K562 (cell line): ENCODE measurements at regions not wholly inside any gene's neighbourhood (a gene's known extent, or its start where the extent isn't known, plus 50 kb on each side); places are given as distances from the start of the nearest gene placed in this dataset.

Source experiments
- ATAC-seq: fragments of 200-7000 bp; cut with Tn5 transposase; 3 replicates; pipeline ENCODE4 v1.9.1; 2020; ENCODE audit warnings: moderate library complexity
- BruUV-seq: library from RNA; stranded (reverse); fragments of 400-500 nt; replicated peaks from 2 replicates; lab custom pipeline; 2021; lab: Mats Ljungman, UMichigan
- CTCF ChIA-PET: fragments of 300-600 bp; formaldehyde crosslinking; extraction: SDS; loops from one replicate; lab custom pipeline; 2021; ENCODE audit warnings: low intra/inter-chr PET ratio; lab: Yijun Ruan, JAX
- POLR2A ChIA-PET: fragments of 300-600, 350-650 bp; sonication (Branson Sonifier 250); formaldehyde crosslinking; extraction: SDS; loops from one replicate; lab custom pipeline; 2021; ENCODE audit warnings: antibody characterized with exemption, inconsistent platforms; lab: Yijun Ruan, JAX
- DNase-seq, 4 experiments: peaks; one replicate each; pipeline versions ENCODE4 v3.0.0 to v3.0.0-alpha.2; 2011 to 2018; ENCODE audit warnings: low spot score in 3 of 4, mixed read lengths in 3 of 4; ENCODE audit errors: extremely low read depth in 1 of 4
- FAIRE-seq: peaks from 2 replicates; lab custom pipeline; 2011; peaks lifted over from hg19 to GRCh38; lab: Jason Lieb, UNC
- H2AFZ ChIP-seq: 2 replicates; pipeline ENCODE4 v1.6.0; 2011; ENCODE audit warnings: low read depth, low read length, control low read depth, inconsistent platforms
- H3K27ac ChIP-seq: fragments of 200-600 bp; 3 replicates; pipeline ENCODE4 v1.8.0; 2011; ENCODE audit warnings: low read depth, mild to moderate bottlenecking, control low read depth, inconsistent platforms, low read length, moderate library complexity, mixed read lengths; ENCODE audit errors: extremely low read depth
- H3K27me3 ChIP-seq, 2 experiments: fragments of 300-600 bp in 1 of 2; 2 replicates in 1 of 2; 3 replicates in 1 of 2; pipeline versions ENCODE4 v1.6.0 to v1.8.0; 2011; ENCODE audit warnings: inconsistent platforms in 2 of 2, low read length in 2 of 2, mild to moderate bottlenecking in 1 of 2, mixed read lengths in 1 of 2, moderate library complexity in 1 of 2; ENCODE audit not compliant: control insufficient read depth in 2 of 2, insufficient read depth in 2 of 2
- H3K36me3 ChIP-seq: fragments of 300-600 bp; 3 replicates; pipeline ENCODE4 v1.8.0; 2011; ENCODE audit warnings: mild to moderate bottlenecking, low read length, inconsistent platforms; ENCODE audit not compliant: control insufficient read depth, insufficient read depth
- H3K4me1 ChIP-seq, 2 experiments: fragments of 200-600 bp in 1 of 2; replicated peaks in 1 of 2; 2 replicates in 1 of 2; 3 replicates in 1 of 2; pipeline versions ENCODE4 v1.5.1 to v1.8.0; 2011; ENCODE audit warnings: inconsistent platforms in 2 of 2, low read length in 2 of 2, mild to moderate bottlenecking in 1 of 2, mixed read lengths in 1 of 2, moderate library complexity in 1 of 2; ENCODE audit not compliant: control insufficient read depth in 2 of 2, insufficient read depth in 2 of 2
- H3K4me2 ChIP-seq: 2 replicates; pipeline ENCODE4 v1.6.1; 2011; ENCODE audit warnings: low read length, control low read depth, inconsistent platforms, mixed read lengths; ENCODE audit not compliant: insufficient read depth
- H3K4me3 ChIP-seq: fragments of 200-600 bp; sonication (generic), shearing (Covaris generic); 2 replicates; pipeline ENCODE4 v1.5.1; 2016; ENCODE audit warnings: control low read depth, inconsistent platforms
- H3K79me2 ChIP-seq: fragments of 200-600 bp; 3 replicates; pipeline ENCODE4 v1.8.0; 2011; ENCODE audit warnings: low read length, inconsistent platforms; ENCODE audit not compliant: control insufficient read depth, insufficient read depth
- H3K9ac ChIP-seq, 2 experiments: 2 replicates each; pipeline versions ENCODE4 v1.6.0 to v1.6.1; 2011; ENCODE audit warnings: low read depth in 2 of 2, low read length in 2 of 2, control low read depth in 1 of 2, inconsistent platforms in 1 of 2, mild to moderate bottlenecking in 1 of 2, mixed read lengths in 1 of 2; ENCODE audit not compliant: insufficient read depth in 1 of 2
- H3K9me1 ChIP-seq: one replicate; pipeline ENCODE4 v1.6.0; 2011; ENCODE audit warnings: inconsistent platforms, mild to moderate bottlenecking, low read length, moderate library complexity; ENCODE audit not compliant: control insufficient read depth, insufficient read depth
- H3K9me3 ChIP-seq: replicated peaks from 2 replicates; pipeline ENCODE4 v1.5.1; 2011; ENCODE audit warnings: low read depth, low read length, inconsistent platforms; ENCODE audit not compliant: control insufficient read depth, insufficient read depth
- H4K20me1 ChIP-seq: replicated peaks from 2 replicates; pipeline ENCODE4 v1.6.1; 2011; ENCODE audit warnings: low read length, inconsistent platforms, mixed read lengths; ENCODE audit not compliant: control insufficient read depth, insufficient read depth
- CBFB ChIP-seq: sonication (generic); formaldehyde crosslinking; IDR thresholded peaks from 2 replicates; pipeline ENCODE4 v1.4.0; 2020; ENCODE audit warnings: mild to moderate bottlenecking, missing genetic modification reagents
- CHCHD3 ChIP-seq: fragments of 250-450 bp; sonication (Bioruptor Pico); IDR thresholded peaks from 2 replicates; pipeline ENCODE4 v2.1.2; 2022; ENCODE audit warnings: mild to moderate bottlenecking
- DPF2 ChIP-seq: fragments of 450-650 bp; IDR thresholded peaks from 2 replicates; pipeline ENCODE4 v1.6.1; 2016
- ETS2 ChIP-seq: IDR thresholded peaks from 2 replicates; pipeline ENCODE4 v1.6.1; 2016; ENCODE audit warnings: borderline replicate concordance, missing genetic modification characterization, mild to moderate bottlenecking, moderate library complexity, missing compliant biosample characterization; ENCODE audit not compliant: poor library complexity, severe bottlenecking
- NONO ChIP-seq, 2 experiments: fragments of 200-400 bp in 1 of 2; fragments of 450-650 bp in 1 of 2; formaldehyde crosslinking in 1 of 2; IDR thresholded peaks; 2 replicates each; pipeline ENCODE4 v1.6.1; 2017; ENCODE audit warnings: low read depth in 2 of 2, mild to moderate bottlenecking in 2 of 2, moderate library complexity in 2 of 2, low read length in 1 of 2
- RCOR1 ChIP-seq, 2 experiments: IDR thresholded peaks; 2 replicates each; pipeline ENCODE4 v1.6.1; 2012; ENCODE audit warnings: low read depth in 2 of 2, low read length in 2 of 2, borderline replicate concordance in 1 of 2, improper control_type of control experiment in 1 of 2
- WGBS: fragments of 100-300 bp; shearing (Covaris generic); methylation state at CpG from one replicate; pipeline ENCODE4 v1.1.6; 2016; ENCODE audit warnings: low coverage, mixed read lengths; ENCODE audit not compliant: insufficient coverage; ENCODE audit errors: missing lambda C conversion rate; 5-methylcytosine and 5-hydroxymethylcytosine counted together
- in situ Hi-C: fragments of 300-500 bp; cut with MboI; formaldehyde crosslinking; loops from 4 replicates; pipeline ENCODE4 v1.15.0; 2018; ENCODE audit warnings: inconsistent platforms, mixed read lengths
- intact Hi-C: fragments of 100-400 bp; cut with micrococcal nuclease; formaldehyde crosslinking; loops from 2 replicates; pipeline ENCODE4 v1.14.2; 2022

DNA sequence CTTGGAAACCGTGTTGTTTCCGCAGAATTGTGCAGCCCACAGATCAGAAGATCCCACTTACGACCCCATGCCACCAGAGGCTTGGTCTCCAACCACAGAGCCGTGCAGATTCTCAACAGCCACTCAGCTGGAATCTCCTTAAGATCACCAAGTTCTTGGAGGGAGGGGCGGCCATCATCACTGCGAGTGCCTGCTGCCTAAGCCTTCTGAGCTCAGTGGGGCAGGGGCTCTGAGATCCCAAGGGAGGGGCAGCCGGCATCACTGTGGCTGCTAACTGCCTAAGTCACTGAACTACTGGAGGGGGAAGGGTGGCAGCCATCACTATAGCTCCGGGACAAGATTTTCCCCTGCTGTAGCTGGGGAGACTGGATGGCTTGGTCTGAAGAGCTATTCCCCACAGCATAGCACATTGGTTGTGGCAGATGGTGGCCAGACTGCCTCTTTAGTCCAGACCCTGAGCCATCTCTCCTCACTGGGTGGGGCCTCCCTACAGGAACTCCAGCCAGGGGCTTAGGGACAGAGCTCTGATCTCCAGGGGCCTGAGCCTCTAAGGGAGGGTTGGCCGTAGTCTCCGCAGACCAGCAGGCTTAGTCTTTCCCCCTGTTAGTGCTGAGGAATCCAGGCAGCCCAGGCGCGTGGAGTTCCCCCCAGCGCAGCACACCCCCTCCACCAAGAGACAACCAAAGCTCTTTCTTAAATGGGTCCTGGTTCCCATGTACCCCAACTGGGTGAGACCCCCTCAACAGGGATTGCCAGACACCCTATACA is 1483.9 kb downstream of the ADGRL3 start (continued):
- no peak for TF ChIP-seq RCOR1 (IDR thresholded peaks at IDR 0.05; ENCODE audit: borderline replicate concordance in 1 of 2, low read depth in 2 of 2, low read length in 2 of 2)

DNA sequence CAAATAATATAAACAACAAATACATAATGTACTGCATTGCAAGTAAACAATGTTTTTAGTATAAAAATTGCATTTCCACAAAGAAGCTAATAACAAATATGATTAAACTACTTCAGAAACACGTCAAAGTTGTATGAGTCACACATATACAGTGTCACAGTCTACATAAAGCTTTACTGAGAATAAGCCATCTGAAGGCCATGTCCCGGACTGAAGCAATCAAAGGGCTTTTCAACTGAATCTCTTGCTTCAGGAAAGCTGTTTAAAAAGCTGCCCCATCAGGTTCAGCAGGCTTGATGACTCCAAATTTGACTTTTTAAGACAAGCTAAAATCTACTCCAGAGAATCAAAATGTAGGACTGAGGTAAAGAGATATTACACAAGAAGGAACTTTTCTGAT is 1476.8 kb downstream of the ADGRL3 start:
- H3K4me2 ChIP-seq: no peak overlapping the region
- no peak overlapping the region for H3K4me3 ChIP-seq
- H3K4me1 ChIP-seq: no peaks in the 10 kb centered on the region
- no peaks in the 10 kb centered on the region for H4K20me1 ChIP-seq
- H3K27me3 ChIP-seq: no peaks in the 10 kb centered on the region
- H3K9ac ChIP-seq: no peak overlapping the region
- no peak for ATAC-seq
- FAIRE-seq: no peak
- no peak for TF ChIP-seq ETS2 (tag)
- no peak for TF ChIP-seq NONO (IDR thresholded peaks at IDR 0.05; ENCODE audit: low read depth in 2 of 2, low read length in 1 of 2)
- no peak for TF ChIP-seq CBFB (CRISPR knock-in tag)
- no peak for TF ChIP-seq DPF2
- TF ChIP-seq CHCHD3 (CRISPR knock-in tag): no peak
- no peak overlapping the region for H3K27ac ChIP-seq
- WGBS: 0% methylated on average over 2 of the region's 2 CpGs
- no TSS peak for BruUV-seq
- ChIA-PET POLR2A (no interaction called here), CTCF (no interaction called here)
- in situ Hi-C loops (no loop called here), intact Hi-C loops (no loop called here)
- no peak for DNase-seq
- no peaks in the 10 kb centered on the region for H3K9me1 ChIP-seq
- H3K9me3 ChIP-seq: no peaks in the 10 kb centered on the region
- no peak overlapping the region for H2AFZ ChIP-seq
- no peaks in the 10 kb centered on the region for H3K79me2 ChIP-seq
- no peaks in the 10 kb centered on the region for H3K36me3 ChIP-seq
